Adrenal gland (tissue), 5 donors: ENCODE measurements at regions not wholly inside any gene's neighbourhood (a gene's known extent, or its start where the extent isn't known, plus 50 kb on each side); places are given as distances from the start of the nearest gene placed in this dataset.

Source experiments
- CTCF ChIP-seq, 6 experiments: fragments of 450-650 bp in 4 of 6; fragments of 200-600 bp in 2 of 6; sonication (generic) in 1 of 6; IDR thresholded peaks; 1 replicate in 5 of 6; 2 replicates in 1 of 6; pipeline versions ENCODE4 v1.5.1 to v1.8.0; 2016 to 2021; ENCODE audit warnings: antibody characterized with exemption in 6 of 6, mild to moderate bottlenecking in 2 of 6, moderate library complexity in 1 of 6
- POLR2A ChIP-seq, 2 donors: fragments of 450-650 bp; IDR thresholded peaks; one replicate each; pipeline ENCODE4 v1.6.1; 2017; ENCODE audit warnings: antibody characterized with exemption in 2 of 2, mild to moderate bottlenecking in 2 of 2, moderate library complexity in 1 of 2
- donor health status: DM: no; HTN: no; CAD: no.

GRCh38 chr5:67375606-67376005 is 179.0 kb upstream of the CD180 start:
- TF ChIP-seq POLR2A (IDR thresholded peaks at IDR 0.05) (no peak), CTCF (IDR thresholded peaks at IDR 0.05) (no peak)
